ENCODE measurements at regions not wholly inside any gene's neighbourhood (a gene's known extent, or its start where the extent isn't known, plus 50 kb on each side); places are given as distances from the start of the nearest gene placed in this dataset.
A peak's percentile ranks its signal among the peaks of the same experiment; 100 is the strongest.

DNA sequence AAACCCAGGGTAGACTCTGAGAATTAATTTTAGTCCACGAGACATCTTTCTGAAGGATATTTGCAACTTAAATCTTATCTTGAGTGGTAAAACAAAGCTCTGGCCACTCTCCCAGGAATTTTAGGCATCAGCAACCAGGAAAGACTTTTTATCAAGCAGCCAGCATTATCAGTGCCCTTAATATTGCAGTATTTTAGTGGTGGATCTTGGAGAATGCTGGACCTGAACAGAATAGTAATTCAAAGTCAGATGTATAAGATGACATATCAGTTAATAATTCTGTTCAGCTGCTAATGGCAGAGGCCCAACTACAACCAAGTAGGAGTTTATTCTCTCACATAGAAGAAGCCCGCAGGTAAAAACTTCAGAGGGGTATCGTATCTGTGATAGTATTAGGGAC, 59.0 kb upstream of the CRY1 start:
- no peaks in the 10 kb centered on the region for H3K4me1 ChIP-seq (ENCODE audit: control insufficient read depth in 5 of 5, insufficient read depth in 5 of 5, low read length in 5 of 5)
- H3K27me3 ChIP-seq (ENCODE audit: control insufficient read depth in 3 of 3, insufficient read depth in 3 of 3, low read length in 2 of 3), result peaks cover 0 to 2% (median 0%) of the 10 kb centered on the region in 3 donors
- 83 to 90% methylated on average over 3 of the region's 3 CpGs for WGBS, 2 donors
- DNase-seq (no peak), ATAC-seq (ENCODE audit: insufficient read depth, low FRiP score) (no peak)
- TF ChIP-seq, protein P1, sequence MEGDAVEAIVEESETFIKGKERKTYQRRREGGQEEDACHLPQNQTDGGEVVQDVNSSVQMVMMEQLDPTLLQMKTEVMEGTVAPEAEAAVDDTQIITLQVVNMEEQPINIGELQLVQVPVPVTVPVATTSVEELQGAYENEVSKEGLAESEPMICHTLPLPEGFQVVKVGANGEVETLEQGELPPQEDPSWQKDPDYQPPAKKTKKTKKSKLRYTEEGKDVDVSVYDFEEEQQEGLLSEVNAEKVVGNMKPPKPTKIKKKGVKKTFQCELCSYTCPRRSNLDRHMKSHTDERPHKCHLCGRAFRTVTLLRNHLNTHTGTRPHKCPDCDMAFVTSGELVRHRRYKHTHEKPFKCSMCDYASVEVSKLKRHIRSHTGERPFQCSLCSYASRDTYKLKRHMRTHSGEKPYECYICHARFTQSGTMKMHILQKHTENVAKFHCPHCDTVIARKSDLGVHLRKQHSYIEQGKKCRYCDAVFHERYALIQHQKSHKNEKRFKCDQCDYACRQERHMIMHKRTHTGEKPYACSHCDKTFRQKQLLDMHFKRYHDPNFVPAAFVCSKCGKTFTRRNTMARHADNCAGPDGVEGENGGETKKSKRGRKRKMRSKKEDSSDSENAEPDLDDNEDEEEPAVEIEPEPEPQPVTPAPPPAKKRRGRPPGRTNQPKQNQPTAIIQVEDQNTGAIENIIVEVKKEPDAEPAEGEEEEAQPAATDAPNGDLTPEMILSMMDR (IDR thresholded peaks at IDR 0.05; ENCODE audit: control extremely low read depth, extremely low read depth), result no peak
- H3K9ac ChIP-seq (ENCODE audit: insufficient read depth in 1 of 2, low read length in 2 of 2), result no peak overlapping the region
- H3K27ac ChIP-seq (ENCODE audit: low read depth in 1 of 2, low read length in 1 of 2), result no peak overlapping the region
- no peaks in the 10 kb centered on the region for H3K36me3 ChIP-seq (ENCODE audit: control insufficient read depth in 4 of 4, insufficient read depth in 4 of 4, low read length in 4 of 4)
- H3K9me3 ChIP-seq (ENCODE audit: control insufficient read depth in 4 of 4, insufficient read depth in 3 of 4, low read length in 3 of 4), result peaks cover 0 to 5% (median 0%) of the 10 kb centered on the region in 4 donors
- H3K4me3 ChIP-seq, result no peak overlapping the region

DNA sequence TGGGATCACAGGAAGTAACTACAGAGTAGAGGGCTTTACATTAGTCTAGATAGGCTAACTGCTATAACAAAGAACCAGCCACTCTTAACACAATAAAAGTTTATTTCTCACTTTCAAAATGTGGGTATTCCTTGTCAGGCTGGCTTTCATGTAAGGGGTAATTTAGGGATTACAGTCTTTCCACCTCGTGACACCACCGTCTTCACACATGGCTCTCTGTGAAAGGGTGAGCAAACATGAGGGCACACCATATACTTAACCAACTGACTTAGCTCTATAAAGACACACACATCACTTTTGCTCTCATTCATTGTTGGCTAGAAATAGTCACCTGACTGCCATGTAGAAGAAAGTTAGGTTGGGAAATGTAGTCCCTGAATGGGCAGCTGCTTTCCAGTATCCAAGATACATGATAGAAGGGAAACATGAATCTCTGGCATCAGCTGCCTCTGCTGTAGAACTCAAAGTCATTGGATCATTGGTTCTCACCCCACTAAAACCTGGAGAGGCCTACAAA, 66.1 kb upstream of the CRY1 start:
- Histone ChIP-seq H3K9ac (ENCODE audit: insufficient read depth in 1 of 2, low read length in 2 of 2) (no peak overlapping the region), H3K27me3 (ENCODE audit: control insufficient read depth in 3 of 3, insufficient read depth in 3 of 3, low read length in 2 of 3) (peaks cover 0 to 9% (median 0%) of the 10 kb centered on the region in 3 donors), H3K9me3 (ENCODE audit: control insufficient read depth in 4 of 4, insufficient read depth in 3 of 4, low read length in 3 of 4) (no peaks in the 10 kb centered on the region), H3K4me3 (no peak overlapping the region), H3K27ac (ENCODE audit: low read depth in 1 of 2, low read length in 1 of 2) (no peak overlapping the region), H3K36me3 (ENCODE audit: control insufficient read depth in 4 of 4, insufficient read depth in 4 of 4, low read length in 4 of 4) (no peaks in the 10 kb centered on the region), H3K4me1 (ENCODE audit: control insufficient read depth in 5 of 5, insufficient read depth in 5 of 5, low read length in 5 of 5) (no peaks in the 10 kb centered on the region)
- DNase-seq (no peak), ATAC-seq (ENCODE audit: insufficient read depth, low FRiP score) (no peak)
- WGBS, 2 donors, result 80 to 89% methylated on average over 2 of the region's 2 CpGs
- TF ChIP-seq, protein P1 (IDR thresholded peaks at IDR 0.05; ENCODE audit: control extremely low read depth, extremely low read depth), result no peak

DNA sequence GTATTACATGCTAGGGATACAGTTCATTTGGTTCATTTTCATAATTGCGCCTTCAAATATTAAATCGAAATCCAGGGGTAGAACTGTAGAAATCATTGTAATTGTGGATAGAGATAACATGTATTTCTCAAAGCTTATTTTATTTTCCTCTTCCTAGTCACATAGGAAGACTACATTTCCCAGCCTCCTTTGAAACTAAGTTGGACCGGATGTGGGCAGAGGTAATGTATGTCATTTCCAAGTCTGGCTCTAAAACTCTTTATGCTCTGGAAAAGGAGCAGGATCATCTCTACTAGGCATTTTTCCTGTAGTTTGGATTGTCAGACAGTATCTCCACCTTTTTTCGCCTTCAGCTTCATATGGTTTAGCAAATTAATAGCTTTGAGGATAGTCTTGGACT, 70.1 kb upstream of the CRY1 start:
- no peak overlapping the region for H3K27ac ChIP-seq (ENCODE audit: low read depth in 1 of 2, low read length in 1 of 2)
- no peaks in the 10 kb centered on the region for H3K9me3 ChIP-seq (ENCODE audit: control insufficient read depth in 4 of 4, insufficient read depth in 3 of 4, low read length in 3 of 4)
- ATAC-seq (ENCODE audit: insufficient read depth, low FRiP score) (no peak), DNase-seq (peak in 1 of 3 donors; percentile 2)
- H3K4me3 ChIP-seq, result no peak overlapping the region
- no peaks in the 10 kb centered on the region for H3K36me3 ChIP-seq (ENCODE audit: control insufficient read depth in 4 of 4, insufficient read depth in 4 of 4, low read length in 4 of 4)
- H3K27me3 ChIP-seq (ENCODE audit: control insufficient read depth in 3 of 3, insufficient read depth in 3 of 3, low read length in 2 of 3), result peaks cover 0 to 7% (median 0%) of the 10 kb centered on the region in 3 donors
- no peak overlapping the region for H3K9ac ChIP-seq (ENCODE audit: insufficient read depth in 1 of 2, low read length in 2 of 2)
- no peaks in the 10 kb centered on the region for H3K4me1 ChIP-seq (ENCODE audit: control insufficient read depth in 5 of 5, insufficient read depth in 5 of 5, low read length in 5 of 5)
- TF ChIP-seq, protein P1 (IDR thresholded peaks at IDR 0.05; ENCODE audit: control extremely low read depth, extremely low read depth), result no peak
- 88 to 93% methylated on average over 4 of the region's 4 CpGs for WGBS, 2 donors

DNA sequence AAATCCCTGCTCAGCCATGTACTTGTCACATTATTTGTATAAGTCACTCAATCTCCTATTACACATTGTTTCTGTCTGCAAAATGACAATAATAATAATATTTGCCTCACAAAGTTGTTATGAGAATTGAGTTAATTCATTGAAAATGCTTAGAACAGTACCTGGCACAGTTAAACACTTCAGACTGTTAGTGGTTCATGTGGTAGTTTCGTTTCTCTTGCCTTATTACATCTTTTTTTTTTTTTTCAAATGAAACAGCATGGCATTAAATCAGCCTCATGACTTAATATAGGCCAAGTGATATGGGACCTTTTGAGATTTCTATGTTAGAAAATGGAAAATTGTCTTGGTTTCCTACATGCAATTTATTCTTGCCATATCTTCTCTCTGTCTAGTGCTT, 71.0 kb upstream of the CRY1 start:
- no peak overlapping the region for H3K27ac ChIP-seq (ENCODE audit: low read depth in 1 of 2, low read length in 1 of 2)
- H3K4me3 ChIP-seq, result no peak overlapping the region
- H3K36me3 ChIP-seq (ENCODE audit: control insufficient read depth in 4 of 4, insufficient read depth in 4 of 4, low read length in 4 of 4), result no peaks in the 10 kb centered on the region
- ATAC-seq (ENCODE audit: insufficient read depth, low FRiP score) (no peak), DNase-seq (no peak)
- TF ChIP-seq, protein P1 (IDR thresholded peaks at IDR 0.05; ENCODE audit: control extremely low read depth, extremely low read depth), result no peak
- peaks cover 0 to 7% (median 0%) of the 10 kb centered on the region in 3 donors for H3K27me3 ChIP-seq (ENCODE audit: control insufficient read depth in 3 of 3, insufficient read depth in 3 of 3, low read length in 2 of 3)
- no peaks in the 10 kb centered on the region for H3K9me3 ChIP-seq (ENCODE audit: control insufficient read depth in 4 of 4, insufficient read depth in 3 of 4, low read length in 3 of 4)
- no peaks in the 10 kb centered on the region for H3K4me1 ChIP-seq (ENCODE audit: control insufficient read depth in 5 of 5, insufficient read depth in 5 of 5, low read length in 5 of 5)
- 60 to 76% methylated on average over 1 of the region's 1 CpG for WGBS, 2 donors
- no peak overlapping the region for H3K9ac ChIP-seq (ENCODE audit: insufficient read depth in 1 of 2, low read length in 2 of 2)

All from lung (tissue), 11 donors.